Endothelial cell of umbilical vein (primary cell): ENCODE measurements at regions not wholly inside any gene's neighbourhood (a gene's known extent, or its start where the extent isn't known, plus 50 kb on each side); places are given as distances from the start of the nearest gene placed in this dataset.

Experiments used
- BruUV-seq: library from RNA; stranded (reverse); fragments of 400-500 nt; replicated peaks from 2 replicates; lab custom pipeline; 2021; lab: Mats Ljungman, UMichigan
- CTCF ChIA-PET: fragments of 300-600, 350-600 bp; sonication (Branson Sonifier 250); formaldehyde crosslinking; loops from one replicate; lab custom pipeline; 2021; ENCODE audit warnings: antibody characterized with exemption, inconsistent platforms; lab: Charles Lee
- POLR2A ChIA-PET: fragments of 300-600, 350-600 bp; sonication (Branson Sonifier 250); formaldehyde crosslinking; loops from one replicate; lab custom pipeline; 2021; ENCODE audit warnings: antibody characterized with exemption, inconsistent platforms; lab: Charles Lee
- DNase-seq: peaks from one replicate; pipeline ENCODE4 v3.0.0-alpha.2; 2011; ENCODE audit warnings: low read depth, low spot score
- FAIRE-seq: peaks from 2 replicates; lab custom pipeline; 2011; peaks lifted over from hg19 to GRCh38; lab: Jason Lieb, UNC
- H2AFZ ChIP-seq: 2 replicates; pipeline ENCODE4 v1.6.0; 2012; ENCODE audit warnings: low read depth, low read length, control low read depth, inconsistent platforms
- H3K27ac ChIP-seq: 2 replicates; pipeline ENCODE4 v1.5.1; 2011; ENCODE audit warnings: low read depth, mild to moderate bottlenecking, control low read depth, low read length, moderate library complexity; ENCODE audit not compliant: insufficient read depth
- H3K27me3 ChIP-seq, 2 experiments: 2 replicates each; pipeline versions ENCODE4 v1.6.0 to v1.6.1; 2011; ENCODE audit warnings: low read length in 2 of 2, mixed read lengths in 1 of 2; ENCODE audit not compliant: control insufficient read depth in 2 of 2, insufficient read depth in 2 of 2
- H3K36me3 ChIP-seq, 2 experiments: 2 replicates in 1 of 2; 3 replicates in 1 of 2; pipeline ENCODE4 v1.5.1; 2011; ENCODE audit warnings: low read length in 2 of 2, mild to moderate bottlenecking in 1 of 2, moderate library complexity in 1 of 2; ENCODE audit not compliant: control insufficient read depth in 2 of 2, insufficient read depth in 2 of 2; ENCODE audit errors: extremely low read depth in 1 of 2
- H3K4me1 ChIP-seq: 3 replicates; pipeline ENCODE4 v1.5.1; 2011; ENCODE audit warnings: mild to moderate bottlenecking, low read length; ENCODE audit not compliant: control insufficient read depth, insufficient read depth; ENCODE audit errors: extremely low read depth
- H3K4me2 ChIP-seq: 2 replicates; pipeline ENCODE4 v1.6.1; 2011; ENCODE audit warnings: low read length, control low read depth, mixed read lengths; ENCODE audit not compliant: insufficient read depth
- H3K4me3 ChIP-seq, 3 experiments: fragments of 200-600 bp in 1 of 3; sonication (generic), shearing (Covaris generic) in 1 of 3; replicated peaks in 1 of 3; 2 replicates each; pipeline ENCODE4 v1.5.1; 2011 to 2016; ENCODE audit warnings: control low read depth in 3 of 3, low read length in 3 of 3, mild to moderate bottlenecking in 2 of 3, inconsistent platforms in 1 of 3, low read depth in 1 of 3, moderate library complexity in 1 of 3; ENCODE audit not compliant: insufficient read depth in 1 of 3
- H3K79me2 ChIP-seq: 2 replicates; pipeline ENCODE4 v1.6.0; 2012; ENCODE audit warnings: low read length, inconsistent platforms; ENCODE audit not compliant: control insufficient read depth, insufficient read depth
- H3K9ac ChIP-seq: replicated peaks from 2 replicates; pipeline ENCODE3; 2011; ENCODE audit warnings: low read length, control low read depth; ENCODE audit not compliant: insufficient read depth; ENCODE audit errors: extremely low read depth
- H3K9me1 ChIP-seq: replicated peaks from 3 replicates; pipeline ENCODE4 v1.6.0; 2011; ENCODE audit warnings: mild to moderate bottlenecking, low read length; ENCODE audit not compliant: control insufficient read depth, insufficient read depth; ENCODE audit errors: extremely low read depth
- H3K9me3 ChIP-seq: replicated peaks from 2 replicates; pipeline ENCODE4 v1.5.1; 2012; ENCODE audit warnings: low read length, inconsistent platforms; ENCODE audit not compliant: control insufficient read depth, insufficient read depth
- H4K20me1 ChIP-seq: replicated peaks from 2 replicates; pipeline ENCODE3; 2011; ENCODE audit warnings: mild to moderate bottlenecking, low read length; ENCODE audit not compliant: control insufficient read depth, insufficient read depth; ENCODE audit errors: extremely low read depth
- EZH2 ChIP-seq: IDR thresholded peaks from 2 replicates; pipeline ENCODE4 v1.6.1; 2012; ENCODE audit warnings: borderline replicate concordance, low read depth, mild to moderate bottlenecking, moderate library complexity, low read length, inconsistent platforms; ENCODE audit not compliant: severe bottlenecking
- FOS ChIP-seq: IDR thresholded peaks from 2 replicates; pipeline ENCODE4 v1.6.1; 2011; ENCODE audit warnings: mild to moderate bottlenecking, low read length, moderate library complexity, borderline replicate concordance; ENCODE audit not compliant: insufficient read depth
- GATA2 ChIP-seq: IDR thresholded peaks from 2 replicates; pipeline ENCODE4 v1.7.0; 2011; ENCODE audit warnings: low read depth, mild to moderate bottlenecking, moderate library complexity, mixed read lengths, low read length; ENCODE audit not compliant: insufficient read length, insufficient read depth
- JUN ChIP-seq: IDR thresholded peaks from 2 replicates; pipeline ENCODE4 v1.6.1; 2011; ENCODE audit warnings: borderline replicate concordance, low read depth; ENCODE audit not compliant: insufficient read length, insufficient read depth
- MAX ChIP-seq: IDR thresholded peaks from 2 replicates; pipeline ENCODE4 v1.6.1; 2011; ENCODE audit not compliant: insufficient read depth, insufficient read length
- MYC ChIP-seq: IDR thresholded peaks from one replicate; pipeline ENCODE4 v1.6.1; 2011; ENCODE audit warnings: mild to moderate bottlenecking, low read depth, low read length
- POLR2A ChIP-seq: IDR thresholded peaks from 2 replicates; pipeline ENCODE4 v1.6.1; 2012; ENCODE audit warnings: low read depth, mild to moderate bottlenecking, control low read depth, low read length
- POLR2AphosphoS5 ChIP-seq: IDR thresholded peaks from 2 replicates; pipeline ENCODE4 v1.6.1; 2012; ENCODE audit warnings: low read depth, mild to moderate bottlenecking, control low read depth, low read length, moderate library complexity; ENCODE audit not compliant: insufficient read depth
- dilution Hi-C: fragments of 300-500 bp; cut with MboI; formaldehyde crosslinking; loops from one replicate; pipeline ENCODE4 v1.15.0; 2019; ENCODE audit warnings: low sequenced_read_pairs; ENCODE audit not compliant: extremely low pct_ligation_motif_present
- intact Hi-C: fragments of 100-400 bp; cut with micrococcal nuclease; formaldehyde crosslinking; loops from one replicate; pipeline ENCODE4 v1.10.0; 2022
- TF ChIP-seq, protein P1 (sequence below), 2 donors: IDR thresholded peaks; 1 replicate in 1 of 2; 2 replicates in 1 of 2; pipeline ENCODE4 v1.5.1; 2011; ENCODE audit warnings: low read length in 2 of 2, mild to moderate bottlenecking in 2 of 2, moderate library complexity in 2 of 2, control low read depth in 1 of 2, inconsistent platforms in 1 of 2, low read depth in 1 of 2; ENCODE audit not compliant: insufficient read depth in 1 of 2; ENCODE audit errors: extremely low read depth in 1 of 2

GRCh38 chr19:30711296-30711695 lies 339.1 kb downstream of the ZNF536 start:
- no peaks in the 10 kb centered on the region for H3K4me1 ChIP-seq
- CTCF ChIA-PET = no interaction called here
- H3K36me3 ChIP-seq = no peaks in the 10 kb centered on the region
- BruUV-seq = no TSS peak
- FAIRE-seq (no peak), DNase-seq (no peak)
- TF ChIP-seq, protein P1, sequence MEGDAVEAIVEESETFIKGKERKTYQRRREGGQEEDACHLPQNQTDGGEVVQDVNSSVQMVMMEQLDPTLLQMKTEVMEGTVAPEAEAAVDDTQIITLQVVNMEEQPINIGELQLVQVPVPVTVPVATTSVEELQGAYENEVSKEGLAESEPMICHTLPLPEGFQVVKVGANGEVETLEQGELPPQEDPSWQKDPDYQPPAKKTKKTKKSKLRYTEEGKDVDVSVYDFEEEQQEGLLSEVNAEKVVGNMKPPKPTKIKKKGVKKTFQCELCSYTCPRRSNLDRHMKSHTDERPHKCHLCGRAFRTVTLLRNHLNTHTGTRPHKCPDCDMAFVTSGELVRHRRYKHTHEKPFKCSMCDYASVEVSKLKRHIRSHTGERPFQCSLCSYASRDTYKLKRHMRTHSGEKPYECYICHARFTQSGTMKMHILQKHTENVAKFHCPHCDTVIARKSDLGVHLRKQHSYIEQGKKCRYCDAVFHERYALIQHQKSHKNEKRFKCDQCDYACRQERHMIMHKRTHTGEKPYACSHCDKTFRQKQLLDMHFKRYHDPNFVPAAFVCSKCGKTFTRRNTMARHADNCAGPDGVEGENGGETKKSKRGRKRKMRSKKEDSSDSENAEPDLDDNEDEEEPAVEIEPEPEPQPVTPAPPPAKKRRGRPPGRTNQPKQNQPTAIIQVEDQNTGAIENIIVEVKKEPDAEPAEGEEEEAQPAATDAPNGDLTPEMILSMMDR (IDR thresholded peaks at IDR 0.05; ENCODE audit: extremely low read depth in 1 of 2, insufficient read depth in 1 of 2, low read depth in 1 of 2, low read length in 2 of 2) = no peak
- TF ChIP-seq MAX (no peak), MYC (no peak), POLR2A (no peak), JUN (no peak), EZH2 (no peak), FOS (no peak), GATA2 (no peak), POLR2AphosphoS5 (no peak)
- no peak overlapping the region for H3K27ac ChIP-seq
- no peaks in the 10 kb centered on the region for H3K9me3 ChIP-seq
- no peak overlapping the region for H3K9ac ChIP-seq
- no peak overlapping the region for H2AFZ ChIP-seq
- no peaks in the 10 kb centered on the region for H3K27me3 ChIP-seq
- no peaks in the 10 kb centered on the region for H4K20me1 ChIP-seq
- H3K4me2 ChIP-seq = no peak overlapping the region
- dilution Hi-C loops = no loop called here
- intact Hi-C loops = no loop called here
- no peaks in the 10 kb centered on the region for H3K9me1 ChIP-seq
- H3K79me2 ChIP-seq = no peaks in the 10 kb centered on the region
- H3K4me3 ChIP-seq = no peak overlapping the region
- POLR2A ChIA-PET = no interaction called here
